Upper lobe of left lung (tissue), 6 donors: ENCODE measurements at regions not wholly inside any gene's neighbourhood (a gene's known extent, or its start where the extent isn't known, plus 50 kb on each side); places are given as distances from the start of the nearest gene placed in this dataset.

ENCODE experiments used
- ATAC-seq, 2 donors: fragments of 200-7000 bp; cut with Tn5 transposase; one replicate each; pipeline ENCODE4 v1.9.1; 2022; ENCODE audit warnings: mild to moderate bottlenecking in 2 of 2, moderate library complexity in 2 of 2; ENCODE audit not compliant: low FRiP score in 2 of 2
- DNase-seq, 2 donors: peaks; one replicate each; pipeline ENCODE4 v3.0.0-alpha.2; 2019 to 2020
- H3K27ac ChIP-seq, 4 donors: fragments of 200-600 bp; sonication (generic); one replicate each; pipeline ENCODE4 v1.5.1; 2016 to 2019
- H3K27me3 ChIP-seq, 4 donors: fragments of 200-600 bp; sonication (generic); one replicate each; pipeline ENCODE4 v1.5.1; 2017 to 2019
- H3K36me3 ChIP-seq, 4 donors: fragments of 200-600 bp; sonication (generic); one replicate each; pipeline ENCODE4 v1.5.1; 2016 to 2019
- H3K4me1 ChIP-seq, 4 donors: fragments of 200-600 bp; sonication (generic); one replicate each; pipeline ENCODE4 v1.5.1; 2018 to 2019
- H3K4me3 ChIP-seq, 4 donors: fragments of 200-600 bp; sonication (generic); one replicate each; pipeline ENCODE4 v1.5.1; 2017 to 2019; ENCODE audit warnings: mild to moderate bottlenecking in 2 of 4, moderate library complexity in 1 of 4
- H3K9me3 ChIP-seq, 4 donors: fragments of 200-600 bp; sonication (generic); one replicate each; pipeline ENCODE4 v1.5.1; 2018 to 2019
- CTCF ChIP-seq, 6 experiments: fragments of 450-650 bp in 4 of 6; fragments of 200-600 bp in 2 of 6; sonication (generic) in 2 of 6; IDR thresholded peaks; one replicate each; pipeline ENCODE4 v1.5.1; 2016 to 2019; ENCODE audit warnings: antibody characterized with exemption in 6 of 6
- EP300 ChIP-seq, 4 donors: sonication (generic); formaldehyde crosslinking; IDR thresholded peaks; one replicate each; pipeline ENCODE4 v1.5.1; 2017; ENCODE audit warnings: antibody characterized with exemption in 4 of 4, control low read depth in 2 of 4
- POLR2A ChIP-seq, 4 donors: fragments of 450-650 bp; IDR thresholded peaks; one replicate each; pipeline ENCODE4 v1.5.1; 2016 to 2017; ENCODE audit warnings: antibody characterized with exemption in 4 of 4, mild to moderate bottlenecking in 2 of 4
- POLR2AphosphoS5 ChIP-seq, 2 donors: sonication (generic); formaldehyde crosslinking; IDR thresholded peaks; one replicate each; pipeline ENCODE4 v1.5.1; 2017; ENCODE audit warnings: antibody characterized with exemption in 2 of 2
- WGBS, 2 donors: methylation state at CpG; one replicate each; pipeline ENCODE4 v1.1.5; 2017 to 2018; 5-methylcytosine and 5-hydroxymethylcytosine counted together
- donor health status: DM: no; HTN: no; CAD: no; lungs with moderate emphysema.
- donor health status: DM: no; HTN: yes; CAD: no; lungs with severe emphysema.

GRCh38 chr12:90062799-90063198 is 354.2 kb upstream of the ATP2B1 start:
- Histone ChIP-seq H3K9me3 (no peaks in the 10 kb centered on the region), H3K27ac (no peak overlapping the region), H3K36me3 (no peaks in the 10 kb centered on the region), H3K4me3 (no peak overlapping the region), H3K4me1 (no peaks in the 10 kb centered on the region), H3K27me3 (no peaks in the 10 kb centered on the region)
- ATAC-seq (no peak), DNase-seq (no peak)
- TF ChIP-seq CTCF (IDR thresholded peaks at IDR 0.05), result no peak
- no peak for TF ChIP-seq POLR2AphosphoS5 (IDR thresholded peaks at IDR 0.05)
- TF ChIP-seq POLR2A (IDR thresholded peaks at IDR 0.05), result no peak
- no peak for TF ChIP-seq EP300 (IDR thresholded peaks at IDR 0.05)
- WGBS, 2 donors, result 60% methylated on average over 4 of the region's 4 CpGs

GRCh38 chr12:90061809-90062208 is 353.2 kb upstream of the ATP2B1 start:
- H3K4me3 ChIP-seq, result no peak overlapping the region
- no peak for TF ChIP-seq CTCF (IDR thresholded peaks at IDR 0.05)
- no peak for TF ChIP-seq EP300 (IDR thresholded peaks at IDR 0.05)
- no peak for TF ChIP-seq POLR2A (IDR thresholded peaks at IDR 0.05)
- TF ChIP-seq POLR2AphosphoS5 (IDR thresholded peaks at IDR 0.05), result no peak
- 94 to 99% methylated on average over 2 of the region's 2 CpGs for WGBS, 2 donors
- no peak overlapping the region for H3K27ac ChIP-seq
- H3K36me3 ChIP-seq, result no peaks in the 10 kb centered on the region
- no peaks in the 10 kb centered on the region for H3K27me3 ChIP-seq
- no peaks in the 10 kb centered on the region for H3K4me1 ChIP-seq
- H3K9me3 ChIP-seq, result no peaks in the 10 kb centered on the region
- DNase-seq, result no peak
- no peak for ATAC-seq

GRCh38 chr12:90060031-90060430 is 351.4 kb upstream of the ATP2B1 start:
- 92 to 93% methylated on average over 1 of the region's 1 CpG for WGBS, 2 donors
- Histone ChIP-seq H3K9me3 (no peaks in the 10 kb centered on the region), H3K27ac (no peak overlapping the region), H3K36me3 (no peaks in the 10 kb centered on the region), H3K4me3 (no peak overlapping the region), H3K27me3 (no peaks in the 10 kb centered on the region), H3K4me1 (no peaks in the 10 kb centered on the region)
- TF ChIP-seq CTCF (IDR thresholded peaks at IDR 0.05) (no peak), EP300 (IDR thresholded peaks at IDR 0.05) (no peak), POLR2A (IDR thresholded peaks at IDR 0.05) (no peak), POLR2AphosphoS5 (IDR thresholded peaks at IDR 0.05) (no peak)
- no peak for DNase-seq
- no peak for ATAC-seq

- DNase-seq (no peak), ATAC-seq (peak in 1 of 2 donors; percentile 56)
- TF ChIP-seq CTCF (IDR thresholded peaks at IDR 0.05), result no peak
- no peak for TF ChIP-seq EP300 (IDR thresholded peaks at IDR 0.05)
- no peak for TF ChIP-seq POLR2AphosphoS5 (IDR thresholded peaks at IDR 0.05)
- no peak for TF ChIP-seq POLR2A (IDR thresholded peaks at IDR 0.05)
- Histone ChIP-seq H3K9me3 (no peaks in the 10 kb centered on the region), H3K4me1 (no peaks in the 10 kb centered on the region), H3K27ac (no peak overlapping the region), H3K4me3 (no peak overlapping the region), H3K36me3 (no peaks in the 10 kb centered on the region), H3K27me3 (no peaks in the 10 kb centered on the region)
- WGBS, 2 donors, result 50 to 59% methylated on average over 1 of the region's 1 CpG
These were observed 350.1 kb upstream of the ATP2B1 start for GRCh38 chr12:90058704-90059103.

- Histone ChIP-seq H3K4me3 (no peak overlapping the region), H3K9me3 (no peaks in the 10 kb centered on the region), H3K36me3 (no peaks in the 10 kb centered on the region), H3K27ac (no peak overlapping the region), H3K4me1 (no peaks in the 10 kb centered on the region), H3K27me3 (no peaks in the 10 kb centered on the region)
- ATAC-seq, result no peak
- WGBS, 2 donors, result 86 to 93% methylated on average over 1 of the region's 1 CpG
- TF ChIP-seq POLR2A (IDR thresholded peaks at IDR 0.05), result no peak
- no peak for TF ChIP-seq EP300 (IDR thresholded peaks at IDR 0.05)
- TF ChIP-seq POLR2AphosphoS5 (IDR thresholded peaks at IDR 0.05), result no peak
- no peak for TF ChIP-seq CTCF (IDR thresholded peaks at IDR 0.05)
- DNase-seq, result no peak
These were observed 346.4 kb upstream of the ATP2B1 start for GRCh38 chr12:90055071-90055470.
